Cardiac septum (tissue), 1 donor: ENCODE measurements at regions not wholly inside any gene's neighbourhood (a gene's known extent, or its start where the extent isn't known, plus 50 kb on each side); places are given as distances from the start of the nearest gene placed in this dataset.
A peak's percentile ranks its signal among the peaks of the same experiment; 100 is the strongest.
"Not testable (repeated sequence)": the region's sequence is repeated elsewhere in the genome, so short reads cannot be mapped to it uniquely, and the experiment has no call there.

ENCODE experiments used
- DNase-seq: peaks from one replicate; pipeline ENCODE4 v3.0.0-alpha.2; 2020; ENCODE audit warnings: low spot score
- intact Hi-C: fragments of 100-400 bp; cut with DNase I; formaldehyde crosslinking; loops from one replicate; pipeline ENCODE4 v1.14.0; 2022
- donor health status: DM: no; HTN: no; CAD: no.

DNA sequence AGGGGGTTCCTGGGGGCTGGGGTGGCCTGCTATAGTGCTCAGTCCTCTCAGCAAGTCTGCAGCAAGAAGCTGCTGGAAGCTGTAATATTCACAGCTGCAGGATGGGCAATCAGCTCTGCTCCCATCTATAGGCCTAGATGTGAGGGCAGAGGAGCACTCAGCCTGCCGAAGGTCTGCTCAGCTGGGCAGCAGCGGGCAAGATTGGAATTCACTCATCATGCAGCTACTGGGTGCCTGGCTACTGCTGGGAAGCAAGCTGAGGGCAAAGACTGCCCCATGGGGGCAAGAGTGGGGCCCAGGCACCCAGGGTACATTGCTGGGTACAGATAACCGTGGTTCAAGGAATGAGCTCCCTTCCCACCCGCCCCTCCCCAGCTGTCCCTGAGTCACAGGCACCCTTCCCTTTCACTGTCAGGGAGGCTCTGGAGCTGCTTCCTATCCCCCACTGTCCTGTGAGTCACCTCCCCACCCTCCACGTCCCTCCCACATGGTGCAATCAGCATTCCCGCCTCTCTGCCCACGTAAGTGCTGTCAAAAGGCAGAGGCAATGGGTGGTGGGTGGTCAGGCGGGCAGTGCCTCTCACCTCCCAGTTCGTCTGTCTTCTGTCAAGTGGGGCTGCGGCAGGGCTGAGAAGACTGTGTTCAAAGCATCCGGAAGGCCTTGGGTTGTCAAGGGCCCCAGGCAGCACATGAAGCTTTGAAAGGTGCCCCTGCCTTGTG, 169.2 kb downstream of the TRIM43 start:
- DNase-seq, result no peak
- intact Hi-C loops, result no loop called here

DNA sequence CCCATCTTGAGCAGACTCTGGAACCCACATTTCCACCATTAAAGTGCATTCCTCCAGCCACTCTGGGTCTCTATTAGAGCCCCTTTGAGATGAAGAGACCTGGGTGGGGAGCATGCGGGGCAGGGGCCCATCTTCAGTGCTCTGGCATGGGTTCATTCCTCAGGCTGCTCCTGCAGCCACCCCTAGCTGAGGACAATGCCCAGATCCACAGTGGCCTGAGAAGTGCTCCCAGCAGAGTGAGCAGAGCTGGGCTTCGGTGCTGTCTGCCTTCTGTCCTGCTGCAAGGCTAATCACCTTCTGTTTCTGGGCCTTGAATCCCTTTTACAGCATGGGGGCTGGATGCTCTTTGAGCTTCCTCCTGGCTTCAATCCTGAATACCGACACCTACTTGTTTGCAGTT, 169.8 kb downstream of the TRIM43 start:
- intact Hi-C loops, result no loop called here
- no peak for DNase-seq

DNA sequence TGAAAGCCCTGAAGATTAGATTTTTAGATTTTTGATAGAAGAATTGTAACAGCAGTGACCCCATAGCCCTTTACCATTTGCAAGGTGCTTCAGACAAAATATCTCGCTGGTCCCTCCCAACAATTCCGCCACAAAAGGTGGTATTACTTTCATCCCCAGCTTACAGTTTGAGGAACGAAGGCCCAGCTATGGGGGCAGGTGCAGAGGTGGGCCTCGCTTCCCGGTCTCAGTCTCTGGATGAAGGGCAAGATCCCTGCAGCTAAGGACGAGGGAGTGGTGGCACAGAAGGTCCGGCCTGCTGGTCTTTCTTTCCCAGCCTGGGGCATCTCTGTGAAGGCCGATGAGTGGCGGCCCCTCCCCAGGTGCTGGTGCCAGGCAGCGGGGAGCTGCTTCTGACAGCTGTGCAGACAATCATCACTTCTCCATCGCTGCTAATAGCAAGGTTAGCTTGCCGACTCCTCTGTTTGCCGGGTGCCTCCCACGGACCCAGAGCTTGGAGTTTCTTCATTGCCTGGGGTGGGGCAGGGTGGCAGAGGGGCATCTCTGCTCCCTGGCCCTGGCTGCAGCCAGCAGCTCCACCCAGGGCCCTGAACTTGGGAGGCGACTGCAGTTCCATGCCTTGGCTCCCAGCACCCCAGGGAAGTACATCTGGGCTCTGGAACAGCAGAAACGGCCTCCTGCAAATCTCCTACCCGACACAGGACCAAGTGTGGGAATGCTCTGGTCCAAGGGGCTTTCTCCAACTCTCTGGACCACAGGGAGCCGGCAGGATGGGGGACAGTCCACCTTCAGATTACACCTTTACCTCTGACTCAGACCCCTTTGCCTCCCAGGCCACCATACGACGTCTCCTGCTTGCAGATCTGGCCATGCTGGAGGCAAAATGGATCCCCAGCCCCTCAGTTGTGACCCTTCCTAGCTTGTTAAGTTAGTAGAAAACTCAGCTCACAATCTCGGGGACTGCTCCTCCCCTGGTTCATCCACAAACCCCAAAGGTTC, 170.5 kb downstream of the TRIM43 start:
- intact Hi-C loops, result not testable (repeated sequence)
- peak; percentile 66 for DNase-seq

DNA sequence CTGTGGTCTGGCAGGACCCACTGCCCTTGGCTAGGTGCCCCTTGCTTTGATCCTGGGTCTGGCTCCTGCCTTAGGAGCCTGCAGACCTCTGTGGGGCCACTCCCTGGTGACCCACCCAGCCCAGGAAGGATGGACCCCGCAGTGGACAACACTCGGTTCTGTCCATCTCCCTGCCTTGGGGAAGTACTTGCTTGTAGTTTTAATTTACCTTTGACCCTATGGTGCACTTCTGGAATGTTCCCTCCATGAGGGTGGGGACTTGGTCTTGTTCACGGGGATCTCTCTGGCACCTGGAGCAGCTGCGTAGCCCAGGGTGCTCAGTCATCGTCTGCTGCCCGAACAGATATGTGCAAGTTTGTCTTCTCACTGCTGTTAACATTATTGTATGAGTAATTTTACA, 171.3 kb downstream of the TRIM43 start:
- DNase-seq, intact Hi-C loops: not testable (repeated sequence)

GRCh38 chr2:95764966-95765365, 173.2 kb downstream of the TRIM43 start:
- intact Hi-C loops, DNase-seq: not testable (repeated sequence)

GRCh38 chr2:95765925-95766910, 174.4 kb downstream of the TRIM43 start:
- DNase-seq, intact Hi-C loops: not testable (repeated sequence)

- DNase-seq, intact Hi-C loops: not testable (repeated sequence)
These were observed 175.7 kb downstream of the TRIM43 start for GRCh38 chr2:95767531-95767930.

GRCh38 chr2:95767950-95768349, 176.1 kb downstream of the TRIM43 start:
- DNase-seq, intact Hi-C loops: not testable (repeated sequence)

GRCh38 chr2:95769256-95769655, 177.5 kb downstream of the TRIM43 start:
- intact Hi-C loops, DNase-seq: not testable (repeated sequence)

- intact Hi-C loops, DNase-seq: not testable (repeated sequence)
These were observed 178.9 kb downstream of the TRIM43 start for GRCh38 chr2:95770726-95771125.

- intact Hi-C loops, result not testable (repeated sequence)
- DNase-seq, result peak; percentile 41
These were observed 182.8 kb downstream of the TRIM43 start for GRCh38 chr2:95774322-95775192.

DNA sequence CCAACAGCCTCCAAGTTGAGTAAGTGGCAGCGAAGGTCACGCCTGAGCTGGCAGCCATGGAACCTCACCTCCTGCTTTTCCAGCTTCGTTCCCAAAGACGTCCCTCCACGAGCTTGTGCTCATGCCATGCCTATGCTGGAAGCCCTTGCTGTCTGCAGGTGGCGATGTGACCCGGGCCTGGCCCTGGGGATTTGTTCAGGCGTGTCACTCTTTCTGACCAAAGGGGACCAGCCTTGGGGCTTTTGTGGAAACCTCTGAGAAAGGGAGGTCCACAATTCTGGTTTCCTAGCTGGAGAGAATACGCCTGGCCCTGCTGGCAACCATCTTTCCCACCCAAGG, 183.4 kb downstream of the TRIM43 start:
- DNase-seq, intact Hi-C loops: not testable (repeated sequence)
